Activated CD8-positive, alpha-beta T cell treated with anti-CD3 and anti-CD28 coated beads, Interleukin-2, amount 10 ng/mL, durations not matched to agents 7 days and 5 days (primary cell): ENCODE measurements at regions not wholly inside any gene's neighbourhood (a gene's known extent, or its start where the extent isn't known, plus 50 kb on each side); places are given as distances from the start of the nearest gene placed in this dataset.

Experiments
- ATAC-seq: fragments of 150-1000 bp; cut with Tn5 transposase; one replicate; pipeline ENCODE4 v1.10.0; 2021; ENCODE audit warnings: moderate library complexity
- CTCF ChIA-PET: fragments of 350-600 bp; sonication (Branson Sonifier 250); formaldehyde crosslinking; loops from one replicate; lab custom pipeline; 2021; ENCODE audit warnings: antibody characterized with exemption; lab: Charles Lee
- POLR2A ChIA-PET: fragments of 350-600 bp; sonication (Branson Sonifier 250); formaldehyde crosslinking; loops from one replicate; lab custom pipeline; 2021; ENCODE audit warnings: antibody characterized with exemption; lab: Charles Lee
- DNase-seq: peaks from one replicate; pipeline ENCODE4 v3.0.0-alpha.2; 2020
- H3K27ac Mint-ChIP-seq: one replicate; pipeline ENCODE4 v1.8.0; 2021; ENCODE audit warnings: mild to moderate bottlenecking, mixed read lengths
- H3K27me3 Mint-ChIP-seq: one replicate; pipeline ENCODE4 v1.8.0; 2021; ENCODE audit warnings: low read depth, mixed read lengths
- H3K36me3 Mint-ChIP-seq: one replicate; pipeline ENCODE4 v1.8.0; 2021; ENCODE audit warnings: low read depth, mixed read lengths
- H3K4me1 Mint-ChIP-seq: one replicate; pipeline ENCODE4 v1.8.0; 2021; ENCODE audit warnings: low read depth, mixed read lengths
- H3K4me3 Mint-ChIP-seq: one replicate; pipeline ENCODE4 v1.8.0; 2021; ENCODE audit warnings: mild to moderate bottlenecking, mixed read lengths
- H3K9me3 Mint-ChIP-seq: one replicate; pipeline ENCODE4 v1.8.0; 2022; ENCODE audit warnings: mixed read lengths; ENCODE audit not compliant: insufficient read depth

- DNase-seq = no peak
- no peaks in the 10 kb centered on the region for H3K36me3 Mint-ChIP-seq
- CTCF ChIA-PET = no interaction called here
- H3K27me3 Mint-ChIP-seq = no peaks in the 10 kb centered on the region
- no peaks in the 10 kb centered on the region for H3K9me3 Mint-ChIP-seq
- POLR2A ChIA-PET = no interaction called here
- no peak overlapping the region for H3K27ac Mint-ChIP-seq
- no peak overlapping the region for H3K4me3 Mint-ChIP-seq
- no peak for ATAC-seq
- no peaks in the 10 kb centered on the region for H3K4me1 Mint-ChIP-seq
These were observed 291.0 kb upstream of the DOK6 start for GRCh38 chr18:69109686-69110085.

GRCh38 chr18:69120833-69121232 is 279.9 kb upstream of the DOK6 start:
- Mint-ChIP-seq H3K4me3 (no peak overlapping the region), H3K27me3 (no peaks in the 10 kb centered on the region)

GRCh38 chr18:69123421-69123820 is 277.3 kb upstream of the DOK6 start:
- H3K4me3 Mint-ChIP-seq = no peak overlapping the region
- ChIA-PET CTCF (no interaction called here), POLR2A (no interaction called here)
- H3K9me3 Mint-ChIP-seq = no peaks in the 10 kb centered on the region
- no peak for DNase-seq
- no peak for ATAC-seq
- no peaks in the 10 kb centered on the region for H3K36me3 Mint-ChIP-seq
- no peaks in the 10 kb centered on the region for H3K4me1 Mint-ChIP-seq
- no peak overlapping the region for H3K27ac Mint-ChIP-seq
- no peaks in the 10 kb centered on the region for H3K27me3 Mint-ChIP-seq

More at GRCh38 chr18:69120833-69121232, 279.9 kb upstream of the DOK6 start:
- Mint-ChIP-seq H3K27ac (no peak overlapping the region), H3K36me3 (no peaks in the 10 kb centered on the region), H3K4me1 (no peaks in the 10 kb centered on the region), H3K9me3 (no peaks in the 10 kb centered on the region)
- ChIA-PET CTCF (no interaction called here), POLR2A (no interaction called here)
- ATAC-seq (no peak), DNase-seq (no peak)

GRCh38 chr18:69127873-69128500 is 272.7 kb upstream of the DOK6 start:
- ATAC-seq = no peak
- no peak overlapping the region for H3K4me3 Mint-ChIP-seq
- CTCF ChIA-PET = no interaction called here
- POLR2A ChIA-PET = no interaction called here
- no peaks in the 10 kb centered on the region for H3K4me1 Mint-ChIP-seq
- no peaks in the 10 kb centered on the region for H3K36me3 Mint-ChIP-seq
- no peak overlapping the region for H3K27ac Mint-ChIP-seq
- H3K9me3 Mint-ChIP-seq = no peaks in the 10 kb centered on the region
- no peaks in the 10 kb centered on the region for H3K27me3 Mint-ChIP-seq
- DNase-seq = no peak

- CTCF ChIA-PET = no interaction called here
These were observed 272.1 kb upstream of the DOK6 start for GRCh38 chr18:69128566-69128965.

GRCh38 chr18:69128978-69129377 is 271.7 kb upstream of the DOK6 start:
- POLR2A ChIA-PET = no interaction called here
- CTCF ChIA-PET = no interaction called here
- DNase-seq = no peak
- Mint-ChIP-seq H3K9me3 (no peaks in the 10 kb centered on the region), H3K36me3 (no peaks in the 10 kb centered on the region), H3K27me3 (no peaks in the 10 kb centered on the region), H3K27ac (no peak overlapping the region), H3K4me1 (no peaks in the 10 kb centered on the region), H3K4me3 (no peak overlapping the region)
- no peak for ATAC-seq

More at GRCh38 chr18:69128566-69128965, 272.1 kb upstream of the DOK6 start:
- ATAC-seq = no peak
- Mint-ChIP-seq H3K27me3 (no peaks in the 10 kb centered on the region), H3K27ac (no peak overlapping the region), H3K36me3 (no peaks in the 10 kb centered on the region), H3K4me1 (no peaks in the 10 kb centered on the region), H3K9me3 (no peaks in the 10 kb centered on the region), H3K4me3 (no peak overlapping the region)
- no peak for DNase-seq
- POLR2A ChIA-PET = no interaction called here

- H3K4me1 Mint-ChIP-seq = no peaks in the 10 kb centered on the region
- CTCF ChIA-PET = no interaction called here
- no peak for ATAC-seq
These were observed 262.6 kb upstream of the DOK6 start for GRCh38 chr18:69138088-69138487.

GRCh38 chr18:69143084-69143483 is 257.6 kb upstream of the DOK6 start:
- no peaks in the 10 kb centered on the region for H3K4me1 Mint-ChIP-seq
- no peaks in the 10 kb centered on the region for H3K36me3 Mint-ChIP-seq
- CTCF ChIA-PET = no interaction called here
- DNase-seq (no peak), ATAC-seq (no peak)
- no peak overlapping the region for H3K27ac Mint-ChIP-seq
- no peaks in the 10 kb centered on the region for H3K9me3 Mint-ChIP-seq
- POLR2A ChIA-PET = no interaction called here
- H3K4me3 Mint-ChIP-seq = no peak overlapping the region
- H3K27me3 Mint-ChIP-seq = no peaks in the 10 kb centered on the region

More at GRCh38 chr18:69138088-69138487, 262.6 kb upstream of the DOK6 start:
- no peak overlapping the region for H3K27ac Mint-ChIP-seq
- no peak overlapping the region for H3K4me3 Mint-ChIP-seq
- H3K27me3 Mint-ChIP-seq = no peaks in the 10 kb centered on the region
- no peak for DNase-seq
- no peaks in the 10 kb centered on the region for H3K36me3 Mint-ChIP-seq
- no peaks in the 10 kb centered on the region for H3K9me3 Mint-ChIP-seq
- POLR2A ChIA-PET = no interaction called here

- Mint-ChIP-seq H3K9me3 (no peaks in the 10 kb centered on the region), H3K4me3 (no peak overlapping the region), H3K27me3 (no peaks in the 10 kb centered on the region), H3K4me1 (no peaks in the 10 kb centered on the region), H3K27ac (no peak overlapping the region), H3K36me3 (no peaks in the 10 kb centered on the region)
- ChIA-PET POLR2A (no interaction called here), CTCF (no interaction called here)
- ATAC-seq (no peak), DNase-seq (no peak)
These were observed 248.3 kb upstream of the DOK6 start for GRCh38 chr18:69152436-69152835.

- Mint-ChIP-seq H3K9me3 (no peaks in the 10 kb centered on the region), H3K4me1 (no peaks in the 10 kb centered on the region), H3K27ac (no peak overlapping the region), H3K4me3 (no peak overlapping the region), H3K36me3 (no peaks in the 10 kb centered on the region), H3K27me3 (no peaks in the 10 kb centered on the region)
- ATAC-seq (no peak), DNase-seq (no peak)
- CTCF ChIA-PET = no interaction called here
- POLR2A ChIA-PET = no interaction called here
These were observed 242.8 kb upstream of the DOK6 start for GRCh38 chr18:69157906-69158305.

GRCh38 chr18:69158944-69159343 is 241.7 kb upstream of the DOK6 start:
- Mint-ChIP-seq H3K27me3 (no peaks in the 10 kb centered on the region), H3K4me3 (no peak overlapping the region), H3K36me3 (no peaks in the 10 kb centered on the region), H3K27ac (no peak overlapping the region), H3K9me3 (no peaks in the 10 kb centered on the region), H3K4me1 (no peaks in the 10 kb centered on the region)
- CTCF ChIA-PET = no interaction called here
- DNase-seq (no peak), ATAC-seq (no peak)
- POLR2A ChIA-PET = no interaction called here

- POLR2A ChIA-PET = no interaction called here
These were observed 239.2 kb upstream of the DOK6 start for GRCh38 chr18:69161383-69162028.

More at GRCh38 chr18:69161383-69162028, 239.2 kb upstream of the DOK6 start:
- Mint-ChIP-seq H3K4me3 (no peak overlapping the region), H3K36me3 (no peaks in the 10 kb centered on the region), H3K27me3 (no peaks in the 10 kb centered on the region), H3K27ac (no peak overlapping the region), H3K4me1 (no peaks in the 10 kb centered on the region), H3K9me3 (no peaks in the 10 kb centered on the region)
- CTCF ChIA-PET = no interaction called here
- DNase-seq (no peak), ATAC-seq (no peak)
